Cardiac fibroblast (primary cell): ENCODE measurements at regions not wholly inside any gene's neighbourhood (a gene's known extent, or its start where the extent isn't known, plus 50 kb on each side); places are given as distances from the start of the nearest gene placed in this dataset.

Experiments
- DNase-seq, 2 donors: peaks; one replicate each; pipeline versions ENCODE4 v3.0.0 to v3.0.0-alpha.2; 2010; ENCODE audit warnings: low read depth in 2 of 2
- H3K4me3 ChIP-seq, 2 donors: replicated peaks in 1 of 2; 1 replicate in 1 of 2; 2 replicates in 1 of 2; pipeline ENCODE4 v1.5.1; 2011; ENCODE audit warnings: low read depth in 2 of 2, low read length in 2 of 2, mild to moderate bottlenecking in 2 of 2, moderate library complexity in 1 of 2
- CTCF ChIP-seq: IDR thresholded peaks from one replicate; pipeline ENCODE4 v1.5.1; 2011; ENCODE audit warnings: low read depth, mild to moderate bottlenecking, low read length, inconsistent platforms

GRCh38 chr2:53434466-53434865 lies 333.1 kb upstream of the CHAC2 start:
- DNase-seq: no peak
- no peak overlapping the region for H3K4me3 ChIP-seq
- TF ChIP-seq CTCF: no peak

- TF ChIP-seq CTCF: no peak
- DNase-seq: no peak
- H3K4me3 ChIP-seq: no peak overlapping the region
Observed at GRCh38 chr2:53432936-53433335, 334.7 kb upstream of the CHAC2 start.

- DNase-seq: no peak
- no peak for TF ChIP-seq CTCF
- no peak overlapping the region for H3K4me3 ChIP-seq
Observed at GRCh38 chr2:53429901-53430300, 337.7 kb upstream of the CHAC2 start.

- no peak for TF ChIP-seq CTCF
- no peak for DNase-seq
- no peak overlapping the region for H3K4me3 ChIP-seq
Observed at GRCh38 chr2:53424902-53425301, 342.7 kb upstream of the CHAC2 start.

- no peak overlapping the region for H3K4me3 ChIP-seq
- TF ChIP-seq CTCF: no peak
- no peak for DNase-seq
Observed at GRCh38 chr2:53423465-53423864, 344.1 kb upstream of the CHAC2 start.

- peak; percentile 55 for TF ChIP-seq CTCF
- DNase-seq: peak; percentile 60 to 68
- no peak overlapping the region for H3K4me3 ChIP-seq
Observed at GRCh38 chr2:53422979-53423378, 344.6 kb upstream of the CHAC2 start.

GRCh38 chr2:53417385-53417784 lies 350.2 kb upstream of the CHAC2 start:
- TF ChIP-seq CTCF: no peak
- H3K4me3 ChIP-seq: no peak overlapping the region
- DNase-seq: no peak
